Lower leg skin (tissue), 4 donors: ENCODE measurements at regions not wholly inside any gene's neighbourhood (a gene's known extent, or its start where the extent isn't known, plus 50 kb on each side); places are given as distances from the start of the nearest gene placed in this dataset.

ENCODE experiments used
- DNase-seq, 2 donors: peaks; one replicate each; pipeline ENCODE4 v3.0.0-alpha.2; 2019; ENCODE audit warnings: low spot score in 2 of 2
- H3K4me3 ChIP-seq: fragments of 200-600 bp; sonication (generic); 2 replicates; pipeline ENCODE4 v1.5.1; 2017; ENCODE audit warnings: mild to moderate bottlenecking, low read depth; ENCODE audit not compliant: poor library complexity, severe bottlenecking
- POLR2A ChIP-seq, 2 donors: fragments of 450-650 bp; IDR thresholded peaks; one replicate each; pipeline ENCODE4 v1.6.1; 2016 to 2017; ENCODE audit warnings: antibody characterized with exemption in 2 of 2, mild to moderate bottlenecking in 1 of 2, moderate library complexity in 1 of 2
- WGBS, 2 donors: methylation state at CpG; one replicate each; pipeline ENCODE4 v1.1.5; 2018; 5-methylcytosine and 5-hydroxymethylcytosine counted together
- intact Hi-C: fragments of 100-400 bp; cut with DNase I; formaldehyde crosslinking; loops from one replicate; pipeline ENCODE4 v1.15.0; 2023; ENCODE audit warnings: low total_unique reads
- TF ChIP-seq, protein P1 (sequence below), 3 donors: fragments of 450-650 bp; IDR thresholded peaks; one replicate each; pipeline ENCODE4 v1.5.1; 2016; ENCODE audit warnings: antibody characterized with exemption in 3 of 3, mild to moderate bottlenecking in 3 of 3, moderate library complexity in 2 of 3

DNA sequence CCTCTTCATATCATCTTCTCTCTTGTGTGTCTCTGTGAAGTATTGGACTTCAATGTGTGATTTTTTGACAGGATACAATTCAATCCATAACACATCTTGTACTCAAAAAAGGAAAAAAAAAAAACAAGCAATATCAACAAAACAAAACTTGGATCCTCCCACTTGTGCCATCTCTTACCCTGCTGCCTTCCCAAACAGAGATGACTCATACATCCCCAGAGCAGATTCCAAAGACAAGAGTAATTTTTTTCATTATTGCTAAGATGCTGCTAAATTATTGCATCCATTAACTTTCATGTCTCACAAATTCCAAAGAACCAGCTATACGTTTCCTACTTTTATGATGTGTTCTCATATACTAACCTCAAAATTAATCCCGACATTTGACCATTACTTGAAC lies 479.2 kb downstream of the GBA3 start:
- no peak for DNase-seq
- no peak for TF ChIP-seq POLR2A (IDR thresholded peaks at IDR 0.05)
- TF ChIP-seq, protein P1, sequence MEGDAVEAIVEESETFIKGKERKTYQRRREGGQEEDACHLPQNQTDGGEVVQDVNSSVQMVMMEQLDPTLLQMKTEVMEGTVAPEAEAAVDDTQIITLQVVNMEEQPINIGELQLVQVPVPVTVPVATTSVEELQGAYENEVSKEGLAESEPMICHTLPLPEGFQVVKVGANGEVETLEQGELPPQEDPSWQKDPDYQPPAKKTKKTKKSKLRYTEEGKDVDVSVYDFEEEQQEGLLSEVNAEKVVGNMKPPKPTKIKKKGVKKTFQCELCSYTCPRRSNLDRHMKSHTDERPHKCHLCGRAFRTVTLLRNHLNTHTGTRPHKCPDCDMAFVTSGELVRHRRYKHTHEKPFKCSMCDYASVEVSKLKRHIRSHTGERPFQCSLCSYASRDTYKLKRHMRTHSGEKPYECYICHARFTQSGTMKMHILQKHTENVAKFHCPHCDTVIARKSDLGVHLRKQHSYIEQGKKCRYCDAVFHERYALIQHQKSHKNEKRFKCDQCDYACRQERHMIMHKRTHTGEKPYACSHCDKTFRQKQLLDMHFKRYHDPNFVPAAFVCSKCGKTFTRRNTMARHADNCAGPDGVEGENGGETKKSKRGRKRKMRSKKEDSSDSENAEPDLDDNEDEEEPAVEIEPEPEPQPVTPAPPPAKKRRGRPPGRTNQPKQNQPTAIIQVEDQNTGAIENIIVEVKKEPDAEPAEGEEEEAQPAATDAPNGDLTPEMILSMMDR (IDR thresholded peaks at IDR 0.05): no peak
- intact Hi-C loops: no loop called here
- WGBS, 2 donors: 43 to 44% methylated on average over 2 of the region's 2 CpGs
- no peak overlapping the region for H3K4me3 ChIP-seq

DNA sequence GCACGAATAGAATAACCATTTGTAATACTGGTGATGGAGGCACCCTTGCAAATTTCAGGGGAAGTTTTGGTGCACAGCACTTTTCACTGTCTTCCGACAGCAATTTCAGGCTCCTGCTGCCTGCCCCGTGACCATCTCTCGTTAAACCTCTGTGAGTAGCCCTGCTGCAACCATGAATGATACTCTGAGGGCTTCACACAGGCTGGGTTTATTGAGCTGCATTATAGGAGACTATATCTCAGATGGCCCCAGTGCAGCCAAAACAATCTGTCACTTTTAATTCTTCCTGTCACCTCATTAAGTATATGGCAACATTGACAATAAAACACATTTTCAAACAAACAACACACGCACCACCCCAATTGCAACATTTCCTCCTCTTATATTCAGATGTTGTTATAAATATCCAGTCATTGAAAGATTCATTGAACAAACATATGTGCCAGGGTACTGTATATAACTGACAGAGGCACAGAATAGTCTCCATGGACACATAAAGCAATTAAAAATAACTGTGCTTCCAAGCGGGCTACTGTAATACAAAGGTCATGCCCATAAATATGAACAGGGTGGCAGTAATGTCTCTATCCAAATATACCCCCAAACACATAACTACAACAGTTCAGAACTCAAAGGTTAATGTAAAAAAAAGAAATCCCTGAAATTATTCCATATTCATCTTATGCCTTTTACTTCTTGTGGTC lies 477.0 kb downstream of the GBA3 start:
- intact Hi-C loops: no loop called here
- no peak overlapping the region for H3K4me3 ChIP-seq
- TF ChIP-seq, protein P1 (IDR thresholded peaks at IDR 0.05): no peak
- no peak for TF ChIP-seq POLR2A (IDR thresholded peaks at IDR 0.05)
- DNase-seq: no peak
- WGBS, 2 donors: 62 to 67% methylated on average over 6 of the region's 6 CpGs

DNA sequence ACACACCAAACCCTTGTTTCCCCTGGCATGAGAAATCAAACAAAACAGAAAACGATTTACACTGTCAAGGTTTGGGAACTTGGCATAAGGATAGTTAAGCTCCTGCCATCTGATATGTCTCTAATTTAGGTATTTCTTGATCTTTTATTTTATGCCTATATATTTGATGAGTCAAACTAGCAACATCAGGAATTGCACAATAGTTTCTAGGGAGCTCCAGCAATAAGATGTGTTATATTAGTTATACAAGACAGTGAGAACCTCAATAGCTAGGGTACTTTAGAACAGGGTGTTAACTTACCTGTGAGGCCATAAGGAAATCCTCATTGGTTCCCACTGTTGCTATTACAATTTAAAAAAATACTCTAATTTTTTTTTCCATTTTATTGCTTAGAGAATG lies 474.2 kb downstream of the GBA3 start:
- intact Hi-C loops: no loop called here
- TF ChIP-seq, protein P1 (IDR thresholded peaks at IDR 0.05): no peak
- TF ChIP-seq POLR2A (IDR thresholded peaks at IDR 0.05): no peak
- no peak for DNase-seq
- no peak overlapping the region for H3K4me3 ChIP-seq
- WGBS, 2 donors: 50 to 56% methylated on average over 1 of the region's 1 CpG

DNA sequence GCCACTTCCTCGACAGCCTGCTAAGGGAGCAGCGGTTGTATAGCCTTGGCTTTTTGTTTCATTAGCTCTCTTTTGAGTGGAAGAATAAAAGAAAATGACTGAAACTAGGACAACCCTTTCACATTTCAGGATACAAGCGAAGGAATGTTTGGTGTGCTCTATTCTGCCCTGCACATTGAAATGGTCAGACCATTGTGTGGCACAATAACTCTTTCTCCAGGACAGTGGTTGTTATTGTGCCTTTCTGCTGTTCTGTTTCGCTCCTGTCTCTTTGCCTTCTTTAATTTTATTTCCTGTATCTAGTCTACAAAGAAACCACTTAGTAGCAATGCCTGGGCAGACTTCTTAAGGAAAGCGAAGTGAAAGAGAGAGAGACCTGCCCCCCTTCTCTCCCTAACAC lies 473.7 kb downstream of the GBA3 start:
- WGBS, 2 donors: 86 to 87% methylated on average over 5 of the region's 5 CpGs
- intact Hi-C loops: no loop called here
- TF ChIP-seq, protein P1 (IDR thresholded peaks at IDR 0.05): no peak
- TF ChIP-seq POLR2A (IDR thresholded peaks at IDR 0.05): no peak
- no peak for DNase-seq
- H3K4me3 ChIP-seq: no peak overlapping the region

DNA sequence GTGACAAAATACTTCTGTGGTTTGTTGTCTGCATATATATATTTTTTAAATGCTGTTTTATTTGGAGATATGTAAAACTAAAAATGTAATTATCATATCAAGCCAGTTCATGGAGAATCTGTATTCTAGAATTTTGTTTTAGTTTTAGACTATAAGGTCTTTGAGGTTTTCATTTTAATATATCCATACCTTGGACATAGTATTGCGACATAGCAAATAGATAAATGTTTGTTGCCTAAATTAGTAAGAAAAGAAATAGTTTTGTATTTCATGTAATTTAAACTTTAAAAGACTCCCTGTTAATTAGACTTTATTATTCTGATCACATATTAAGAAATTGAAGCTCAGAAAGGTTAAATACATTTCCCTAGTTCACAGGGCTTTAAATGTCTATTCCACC lies 472.9 kb downstream of the GBA3 start:
- intact Hi-C loops: no loop called here
- WGBS, 2 donors: 94 to 96% methylated on average over 1 of the region's 1 CpG
- TF ChIP-seq, protein P1 (IDR thresholded peaks at IDR 0.05): no peak
- no peak for DNase-seq
- H3K4me3 ChIP-seq: no peak overlapping the region
